GM19468 (cell line): ENCODE measurements at regions not wholly inside any gene's neighbourhood (a gene's known extent, or its start where the extent isn't known, plus 50 kb on each side); places are given as distances from the start of the nearest gene placed in this dataset.
"Not testable (repeated sequence)": the region's sequence is repeated elsewhere in the genome, so short reads cannot be mapped to it uniquely, and the experiment has no call there.

Experiments
- ATAC-seq: cut with Tn5 transposase; IDR thresholded peaks from one replicate; pipeline ENCODE4 v1.9.1; 2021; ENCODE audit warnings: mild to moderate bottlenecking, moderate library complexity, moderate number of reproducible peaks; ENCODE audit not compliant: unreplicated experiment; ENCODE audit errors: extremely low read depth

DNA sequence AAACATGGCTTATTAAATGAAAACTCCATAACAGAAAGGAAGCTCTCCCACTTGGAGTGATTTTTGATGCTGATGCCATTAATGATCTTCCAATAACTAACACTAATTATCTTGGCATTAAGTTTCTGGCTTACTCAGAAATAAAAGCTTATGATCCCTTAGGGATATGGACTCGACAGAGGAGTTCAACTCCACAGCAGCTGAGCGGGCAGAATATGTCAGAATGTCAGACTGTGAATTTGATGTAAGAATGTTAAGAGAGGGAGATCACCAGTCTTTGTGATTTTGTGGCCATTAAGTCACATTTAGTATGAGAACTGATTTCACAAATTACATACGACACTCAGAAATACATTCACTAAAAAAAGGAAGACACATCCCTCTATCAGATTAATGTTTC lies 2244.0 kb downstream of the ARAP2 start:
- no peak for ATAC-seq

GRCh38 chr4:34006540-34006939 lies 2237.8 kb downstream of the ARAP2 start:
- ATAC-seq: not testable (repeated sequence)

DNA sequence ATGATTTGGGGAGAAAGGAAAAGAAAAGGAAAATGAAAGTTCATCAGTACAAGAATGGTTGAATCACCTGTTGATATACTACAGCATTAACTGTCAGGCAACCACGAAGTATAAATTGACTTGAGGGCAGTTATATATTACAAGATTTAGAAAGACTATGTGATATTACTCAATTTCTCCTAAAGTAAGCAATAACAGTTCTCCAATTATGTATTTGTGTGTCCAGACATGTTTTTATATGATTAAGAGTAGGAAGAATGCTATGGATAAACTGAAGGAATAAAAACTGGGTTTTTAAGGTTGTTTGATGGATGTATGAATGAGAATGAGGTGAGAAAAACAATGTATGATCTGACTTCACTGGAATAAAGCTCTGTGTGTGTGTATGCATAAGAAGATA lies 2234.4 kb downstream of the ARAP2 start:
- ATAC-seq: no peak

DNA sequence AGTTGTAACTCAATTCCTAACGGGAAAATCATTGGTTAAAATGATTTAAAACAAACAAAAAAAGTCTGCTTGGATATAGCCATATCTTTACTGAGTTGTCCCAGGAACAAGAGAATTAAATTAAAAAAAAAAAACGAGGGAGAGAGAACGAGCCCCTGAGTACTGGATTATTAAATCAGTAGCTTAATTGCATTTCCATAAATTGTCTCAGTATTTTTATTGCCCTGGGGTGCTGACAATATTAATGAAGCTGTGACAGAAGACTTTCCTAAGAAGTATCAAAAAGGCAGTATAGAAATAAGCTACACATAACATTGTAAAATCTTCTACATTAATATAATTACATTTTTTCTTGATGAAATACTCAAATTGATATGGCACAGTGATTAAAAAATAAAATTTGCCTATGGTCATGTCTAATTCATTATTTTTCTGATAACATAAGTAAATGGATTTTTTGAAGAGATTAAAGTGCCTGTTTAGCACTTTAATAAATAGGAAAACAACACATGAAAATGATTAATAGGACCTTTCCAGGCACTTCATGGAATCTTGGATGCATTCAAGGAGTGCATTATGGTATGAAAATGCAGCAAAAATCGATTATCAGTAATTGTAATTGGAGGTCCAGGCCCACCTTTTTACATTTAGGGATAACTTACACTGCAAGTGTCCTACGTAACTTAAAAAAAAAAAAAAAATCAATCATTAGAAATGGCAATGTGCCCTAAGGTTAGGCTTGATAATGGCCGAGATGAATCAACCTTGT lies 2233.4 kb downstream of the ARAP2 start:
- ATAC-seq: no peak

GRCh38 chr4:34035225-34035624 lies 2209.1 kb downstream of the ARAP2 start:
- no peak for ATAC-seq

DNA sequence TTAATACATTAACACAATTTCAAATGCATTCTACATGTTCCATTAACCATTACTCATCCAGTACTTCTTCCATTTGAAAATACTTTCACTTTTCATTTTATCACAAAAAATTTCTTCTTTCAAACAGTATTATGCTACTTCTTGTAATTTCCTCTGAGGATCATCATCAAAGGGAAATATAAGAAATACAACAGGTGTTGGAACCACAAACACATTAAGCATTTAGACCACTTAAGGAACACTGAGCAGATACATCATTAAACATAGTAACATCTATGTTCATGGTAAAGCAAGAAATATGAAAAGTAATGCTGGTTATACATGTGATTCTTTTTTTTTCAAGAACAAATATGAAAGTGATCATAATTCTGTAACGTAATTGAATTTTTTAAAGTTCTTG lies 2207.0 kb downstream of the ARAP2 start:
- no peak for ATAC-seq

- no peak for ATAC-seq
Measured at GRCh38 chr4:34039766-34040165, 2204.5 kb downstream of the ARAP2 start.

- ATAC-seq: no peak
Measured at GRCh38 chr4:34043131-34043530, 2201.2 kb downstream of the ARAP2 start.

DNA sequence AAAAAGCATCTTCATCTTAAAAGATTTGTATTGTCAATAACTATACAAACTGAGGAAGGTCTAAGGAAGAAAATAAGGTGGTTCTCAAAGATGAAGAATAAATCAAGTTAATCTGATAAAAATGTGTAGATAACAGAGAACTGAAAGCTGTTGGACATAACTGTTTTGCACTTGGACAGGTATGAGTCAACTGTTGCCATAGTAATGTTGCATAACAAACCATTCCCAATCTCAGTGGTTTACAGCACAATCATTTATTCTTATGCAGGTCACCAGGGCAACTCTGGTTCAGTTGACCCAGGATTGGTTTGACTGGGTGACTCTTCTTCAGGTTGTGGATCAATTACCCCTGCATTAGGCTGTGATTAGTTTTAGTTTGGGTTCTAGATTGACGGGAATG lies 2197.7 kb downstream of the ARAP2 start:
- no peak for ATAC-seq

GRCh38 chr4:34047363-34047762 lies 2197.0 kb downstream of the ARAP2 start:
- no peak for ATAC-seq

- no peak for ATAC-seq
Measured at GRCh38 chr4:34066126-34066525, 2178.2 kb downstream of the ARAP2 start.

- ATAC-seq: no peak
Measured at GRCh38 chr4:34091451-34091850, 2152.9 kb downstream of the ARAP2 start.

GRCh38 chr4:34094114-34094513 lies 2150.2 kb downstream of the ARAP2 start:
- ATAC-seq: no peak

GRCh38 chr4:34105311-34105710 lies 2139.0 kb downstream of the ARAP2 start:
- no peak for ATAC-seq

DNA sequence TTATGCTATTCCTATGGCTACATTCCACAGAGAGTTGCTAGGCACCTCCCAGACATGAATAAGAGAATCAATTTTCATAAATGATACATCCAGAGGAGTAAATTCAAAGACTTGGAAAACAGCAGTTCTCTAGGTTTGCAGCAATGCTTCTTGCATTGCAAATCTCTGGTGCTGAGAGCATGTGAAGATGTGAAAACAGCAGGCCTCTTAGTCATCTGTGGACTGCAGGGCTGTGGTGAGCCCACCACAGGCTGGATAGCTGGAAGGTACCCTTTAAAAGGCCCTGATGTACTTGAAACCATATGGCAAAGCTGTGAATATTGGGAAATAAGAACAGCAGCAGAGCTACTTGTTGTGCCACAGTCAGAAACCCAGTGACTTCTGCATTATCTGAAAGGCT lies 2135.9 kb downstream of the ARAP2 start:
- no peak for ATAC-seq

DNA sequence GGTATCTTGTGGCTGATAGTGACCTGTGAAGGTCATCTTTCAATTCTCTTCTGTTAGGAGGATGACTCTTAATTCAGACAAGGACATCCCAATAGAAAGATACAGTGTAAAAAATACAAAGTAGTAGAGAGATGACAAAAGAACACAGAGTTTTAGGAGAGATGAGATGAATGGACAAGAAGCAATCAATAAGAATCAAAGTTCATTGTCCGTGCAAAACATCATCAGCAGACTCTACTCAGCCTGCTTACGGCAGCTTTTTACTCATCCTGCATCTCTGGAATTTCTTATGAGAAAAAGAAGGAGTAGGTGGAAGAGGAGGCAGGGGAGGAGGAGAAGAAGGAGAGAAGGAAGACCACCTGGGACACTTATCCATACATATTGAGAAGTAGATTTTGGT lies 2131.7 kb downstream of the ARAP2 start:
- no peak for ATAC-seq

GRCh38 chr4:34138385-34138784 lies 2105.9 kb downstream of the ARAP2 start:
- ATAC-seq: no peak

DNA sequence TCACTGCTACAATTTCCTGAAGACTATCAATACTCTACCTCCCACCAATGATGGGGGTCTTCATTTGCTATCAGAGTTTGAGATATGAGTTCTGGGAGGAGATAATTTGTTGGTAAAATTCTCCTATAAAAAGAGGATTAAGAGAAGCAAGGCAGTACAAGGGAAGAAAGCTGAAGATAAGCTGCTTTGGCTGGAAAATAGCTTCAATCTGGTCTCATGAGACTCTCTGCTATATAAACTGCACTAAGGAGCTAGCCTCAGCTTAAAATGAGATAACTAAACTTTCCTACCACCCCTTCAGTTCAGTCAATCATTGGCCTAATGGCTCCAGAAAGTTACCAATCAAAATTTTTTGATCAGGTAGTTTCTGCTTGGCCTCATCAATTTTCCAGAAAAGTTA lies 2105.0 kb downstream of the ARAP2 start:
- no peak for ATAC-seq

- no peak for ATAC-seq
Measured at GRCh38 chr4:34148322-34148908, 2095.9 kb downstream of the ARAP2 start.

- ATAC-seq: no peak
Measured at GRCh38 chr4:34157547-34157946, 2086.8 kb downstream of the ARAP2 start.

DNA sequence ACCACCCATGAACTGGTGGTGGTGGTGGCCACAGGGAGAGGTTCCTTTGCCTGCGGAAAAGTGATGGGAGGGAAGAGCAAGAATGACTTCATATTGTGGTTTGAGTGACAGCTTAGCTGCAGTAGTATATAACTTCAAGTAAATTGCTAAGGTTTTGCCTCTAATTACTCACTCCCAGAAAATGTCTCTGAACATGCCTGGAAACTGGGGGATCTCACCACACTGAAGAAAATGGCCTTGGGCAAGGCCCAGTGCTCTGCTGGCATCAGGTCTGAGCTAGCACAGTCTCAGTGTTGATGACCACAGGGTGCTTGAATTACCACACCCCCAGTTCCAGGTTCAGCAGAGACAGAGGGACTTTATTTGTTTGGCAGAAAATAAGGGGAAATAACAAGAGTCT lies 2085.4 kb downstream of the ARAP2 start:
- ATAC-seq: no peak

DNA sequence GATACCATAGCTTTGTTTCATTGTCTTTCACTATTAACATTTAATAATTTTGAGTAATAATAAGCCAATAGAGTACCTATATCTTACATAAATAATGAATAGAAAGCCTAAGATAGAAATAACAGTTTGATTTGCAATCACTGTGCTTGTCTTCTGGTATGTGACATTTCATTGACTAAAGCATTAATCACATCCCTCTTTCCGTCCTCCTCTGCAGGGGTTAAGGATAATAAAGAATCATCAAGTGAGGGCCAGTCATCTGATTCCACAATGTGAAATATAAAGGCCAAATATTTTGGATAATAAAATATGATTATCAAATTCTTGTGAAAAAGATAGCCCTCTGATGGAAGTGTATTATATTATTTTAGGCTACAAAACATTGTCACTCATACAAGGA lies 2073.4 kb downstream of the ARAP2 start:
- no peak for ATAC-seq
